ENCODE measurements at regions not wholly inside any gene's neighbourhood (a gene's known extent, or its start where the extent isn't known, plus 50 kb on each side); places are given as distances from the start of the nearest gene placed in this dataset.

DNA sequence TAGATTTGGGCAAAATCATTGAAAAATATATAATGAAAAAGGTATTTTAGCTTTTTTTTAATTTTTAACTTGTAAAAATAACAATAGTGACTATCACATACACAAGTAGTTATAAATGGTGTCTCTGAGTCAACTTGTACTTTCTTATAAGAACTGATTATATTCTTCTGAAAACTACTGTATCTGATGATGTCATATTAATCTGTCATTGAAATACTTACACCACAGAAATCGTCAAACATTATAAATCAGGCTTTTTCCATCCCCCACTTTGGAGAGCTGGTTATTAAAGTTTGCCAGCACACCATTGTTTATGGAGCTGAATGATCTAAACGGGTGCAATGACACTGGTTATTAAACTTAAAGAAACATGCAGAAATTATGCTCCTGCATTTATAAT lies 1259.6 kb upstream of the CNTN5 start:
- H3K27ac Mint-ChIP-seq, result no peak overlapping the region
- H3K36me3 ChIP-seq (replicated peaks in 1 of 2; ENCODE audit: control insufficient read depth in 1 of 2, insufficient read depth in 2 of 2, low read length in 2 of 2), result no peaks in the 10 kb centered on the region
- TF ChIP-seq, protein P1, sequence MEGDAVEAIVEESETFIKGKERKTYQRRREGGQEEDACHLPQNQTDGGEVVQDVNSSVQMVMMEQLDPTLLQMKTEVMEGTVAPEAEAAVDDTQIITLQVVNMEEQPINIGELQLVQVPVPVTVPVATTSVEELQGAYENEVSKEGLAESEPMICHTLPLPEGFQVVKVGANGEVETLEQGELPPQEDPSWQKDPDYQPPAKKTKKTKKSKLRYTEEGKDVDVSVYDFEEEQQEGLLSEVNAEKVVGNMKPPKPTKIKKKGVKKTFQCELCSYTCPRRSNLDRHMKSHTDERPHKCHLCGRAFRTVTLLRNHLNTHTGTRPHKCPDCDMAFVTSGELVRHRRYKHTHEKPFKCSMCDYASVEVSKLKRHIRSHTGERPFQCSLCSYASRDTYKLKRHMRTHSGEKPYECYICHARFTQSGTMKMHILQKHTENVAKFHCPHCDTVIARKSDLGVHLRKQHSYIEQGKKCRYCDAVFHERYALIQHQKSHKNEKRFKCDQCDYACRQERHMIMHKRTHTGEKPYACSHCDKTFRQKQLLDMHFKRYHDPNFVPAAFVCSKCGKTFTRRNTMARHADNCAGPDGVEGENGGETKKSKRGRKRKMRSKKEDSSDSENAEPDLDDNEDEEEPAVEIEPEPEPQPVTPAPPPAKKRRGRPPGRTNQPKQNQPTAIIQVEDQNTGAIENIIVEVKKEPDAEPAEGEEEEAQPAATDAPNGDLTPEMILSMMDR (IDR thresholded peaks at IDR 0.05), result no peak

DNA sequence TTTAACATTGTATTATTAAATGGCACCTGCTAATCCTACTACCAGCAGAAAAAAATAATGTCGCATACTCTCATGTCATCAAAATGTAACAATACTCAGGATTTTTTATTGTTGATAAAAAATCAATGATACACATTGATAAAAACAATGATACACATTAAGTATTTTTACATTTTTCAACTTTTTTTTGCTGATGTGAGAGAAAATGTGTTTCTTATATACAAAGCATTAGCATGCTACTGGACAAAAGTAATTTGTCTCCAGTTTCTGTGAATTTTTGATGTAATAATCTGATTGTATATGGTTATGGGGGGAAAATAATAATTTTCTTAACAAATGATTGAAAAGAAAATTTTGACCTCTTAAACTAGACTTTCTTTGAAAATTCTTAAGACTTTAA lies 1256.6 kb upstream of the CNTN5 start:
- H3K36me3 ChIP-seq (replicated peaks in 1 of 2; ENCODE audit: control insufficient read depth in 1 of 2, insufficient read depth in 2 of 2, low read length in 2 of 2), result no peaks in the 10 kb centered on the region
- Mint-ChIP-seq H3K9me3 (peaks cover 0 to 8% (median 5%) of the 10 kb centered on the region in 7 donors), H3K27me3 (ENCODE audit: low read depth in 3 of 3) (no peaks in the 10 kb centered on the region), H3K4me1 (no peaks in the 10 kb centered on the region), H3K4me3 (no peak overlapping the region), H3K27ac (no peak overlapping the region), H3K36me3 (no peaks in the 10 kb centered on the region)
- DNase-seq, result no peak
- no peak overlapping the region for H3K4me3 ChIP-seq (replicated peaks in 1 of 3; ENCODE audit: low read depth in 2 of 3, low read length in 3 of 3)
- no peaks in the 10 kb centered on the region for H4K20me1 ChIP-seq (ENCODE audit: insufficient read depth, low read length)
- no peaks in the 10 kb centered on the region for H3K4me1 ChIP-seq (ENCODE audit: control insufficient read depth in 1 of 2, insufficient read depth in 2 of 2, low read length in 2 of 2)
- intact Hi-C loops (cut with micrococcal nuclease), result no loop called here
- peaks cover 3 to 7% of the 10 kb centered on the region in 2 donors for H3K9me3 ChIP-seq (replicated peaks in 1 of 2; ENCODE audit: control insufficient read depth in 1 of 2, insufficient read depth in 1 of 2, low read length in 2 of 2)
- H3K4me2 ChIP-seq (replicated peaks; ENCODE audit: extremely low read depth, low read length, poor library complexity, severe bottlenecking), result no peak overlapping the region
- no peak overlapping the region for H3K9ac ChIP-seq (ENCODE audit: insufficient read depth, low read length, poor library complexity, severe bottlenecking)
- no peak overlapping the region for H3K27ac ChIP-seq (ENCODE audit: low read depth in 1 of 2, low read length in 2 of 2)
- no peak overlapping the region for H2AFZ ChIP-seq (ENCODE audit: insufficient read depth, low read depth, low read length, poor library complexity, severe bottlenecking)
- no peaks in the 10 kb centered on the region for H3K27me3 ChIP-seq (ENCODE audit: control insufficient read depth in 2 of 2, insufficient read depth in 2 of 2, low read length in 2 of 2)
- H3K79me2 ChIP-seq (ENCODE audit: insufficient read depth, low read length), result no peaks in the 10 kb centered on the region
- TF ChIP-seq, protein P1 (IDR thresholded peaks at IDR 0.05), result no peak
- WGBS (ENCODE audit: insufficient coverage), result no CpG with 5 or more reads among the region's 1 CpG

More for the DNA sequence above, 1259.6 kb upstream of the CNTN5 start:
- H3K27ac ChIP-seq (ENCODE audit: low read depth in 1 of 2, low read length in 2 of 2), result no peak overlapping the region
- no peak overlapping the region for H3K4me3 ChIP-seq (replicated peaks in 1 of 3; ENCODE audit: low read depth in 2 of 3, low read length in 3 of 3)
- H3K4me1 ChIP-seq (ENCODE audit: control insufficient read depth in 1 of 2, insufficient read depth in 2 of 2, low read length in 2 of 2), result no peaks in the 10 kb centered on the region
- H3K4me3 Mint-ChIP-seq, result no peak overlapping the region
- WGBS (ENCODE audit: insufficient coverage), result no CpG with 5 or more reads among the region's 2 CpGs
- DNase-seq, result no peak
- no peaks in the 10 kb centered on the region for H3K27me3 ChIP-seq (ENCODE audit: control insufficient read depth in 2 of 2, insufficient read depth in 2 of 2, low read length in 2 of 2)
- H2AFZ ChIP-seq (ENCODE audit: insufficient read depth, low read depth, low read length, poor library complexity, severe bottlenecking), result no peak overlapping the region
- no peaks in the 10 kb centered on the region for H3K79me2 ChIP-seq (ENCODE audit: insufficient read depth, low read length)
- H3K36me3 Mint-ChIP-seq, result no peaks in the 10 kb centered on the region
- no peak overlapping the region for H3K9ac ChIP-seq (ENCODE audit: insufficient read depth, low read length, poor library complexity, severe bottlenecking)
- H3K9me3 ChIP-seq (replicated peaks in 1 of 2; ENCODE audit: control insufficient read depth in 1 of 2, insufficient read depth in 1 of 2, low read length in 2 of 2), result peaks cover 0 to 4% of the 10 kb centered on the region in 2 donors
- intact Hi-C loops (cut with micrococcal nuclease), result no loop called here
- H3K9me3 Mint-ChIP-seq, result peaks cover 0 to 6% (median 2%) of the 10 kb centered on the region in 7 donors
- peaks cover 0 to 2% (median 0%) of the 10 kb centered on the region in 3 donors for H3K27me3 Mint-ChIP-seq (ENCODE audit: low read depth in 3 of 3)
- no peaks in the 10 kb centered on the region for H4K20me1 ChIP-seq (ENCODE audit: insufficient read depth, low read length)
- no peaks in the 10 kb centered on the region for H3K4me1 Mint-ChIP-seq
- H3K4me2 ChIP-seq (replicated peaks; ENCODE audit: extremely low read depth, low read length, poor library complexity, severe bottlenecking), result no peak overlapping the region

Data from CD14-positive monocyte (primary cell).